Fibroblast of villous mesenchyme (primary cell): ENCODE measurements at regions not wholly inside any gene's neighbourhood (a gene's known extent, or its start where the extent isn't known, plus 50 kb on each side); places are given as distances from the start of the nearest gene placed in this dataset.

ENCODE experiments used
- DNase-seq: peaks from one replicate; pipeline ENCODE4 v3.0.0-alpha.2; 2010; ENCODE audit warnings: low read depth
- H3K4me3 ChIP-seq: 2 replicates; pipeline ENCODE4 v1.5.1; 2011; ENCODE audit warnings: low read depth, mild to moderate bottlenecking, low read length
- CTCF ChIP-seq: IDR thresholded peaks from 2 replicates; pipeline ENCODE4 v1.5.1; 2012; ENCODE audit warnings: low read depth, mild to moderate bottlenecking, low read length; ENCODE audit not compliant: insufficient read depth

- DNase-seq, result no peak
- H3K4me3 ChIP-seq, result no peak overlapping the region
- TF ChIP-seq CTCF, result no peak
Measured at GRCh38 chr11:16610738-16611388, 127.6 kb upstream of the C11orf58 start.

- no peak for DNase-seq
- no peak for TF ChIP-seq CTCF
- H3K4me3 ChIP-seq, result no peak overlapping the region
Measured at GRCh38 chr11:16610213-16610737, 128.2 kb upstream of the C11orf58 start.

- no peak for DNase-seq
- H3K4me3 ChIP-seq, result no peak overlapping the region
- no peak for TF ChIP-seq CTCF
Measured at GRCh38 chr11:16609769-16610168, 128.7 kb upstream of the C11orf58 start.

GRCh38 chr11:16607675-16608644, 130.5 kb upstream of the C11orf58 start:
- DNase-seq, result peak; percentile 70
- H3K4me3 ChIP-seq, result peak overlapping the region; percentile 81
- no peak for TF ChIP-seq CTCF

- no peak for TF ChIP-seq CTCF
- peak; percentile 40 for DNase-seq
- H3K4me3 ChIP-seq, result peak overlapping the region; percentile 81
Measured at GRCh38 chr11:16606784-16607674, 131.4 kb upstream of the C11orf58 start.
